Activated T-helper 1 cell treated with anti-CD3 and anti-CD28 coated beads, Interleukin-2, amount 50 U/mL, for 16 hours (primary cell): ENCODE measurements at regions not wholly inside any gene's neighbourhood (a gene's known extent, or its start where the extent isn't known, plus 50 kb on each side); places are given as distances from the start of the nearest gene placed in this dataset.

ENCODE experiments used
- DNase-seq, 2 donors: peaks; one replicate each; pipeline ENCODE4 v3.0.0-alpha.2; 2020; ENCODE audit warnings: low read depth in 1 of 2, low spot score in 1 of 2

GRCh38 chr6:142500250-142500786 is 198.5 kb downstream of the ADGRG6 start:
- no peak for DNase-seq

- DNase-seq = no peak
Measured at GRCh38 chr6:142501795-142502194, 200.0 kb downstream of the ADGRG6 start.

GRCh38 chr6:142507065-142507464 is 205.3 kb downstream of the ADGRG6 start:
- DNase-seq = no peak

GRCh38 chr6:142510211-142510610 is 208.4 kb downstream of the ADGRG6 start:
- no peak for DNase-seq

GRCh38 chr6:142518126-142518525 is 216.3 kb downstream of the ADGRG6 start:
- no peak for DNase-seq

GRCh38 chr6:142518761-142519160 is 217.0 kb downstream of the ADGRG6 start:
- no peak for DNase-seq

- no peak for DNase-seq
Measured at GRCh38 chr6:142521791-142522190, 220.0 kb downstream of the ADGRG6 start.

- no peak for DNase-seq
Measured at GRCh38 chr6:142523515-142524375, 221.9 kb downstream of the ADGRG6 start.

- no peak for DNase-seq
Measured at GRCh38 chr6:142530566-142530965, 228.8 kb downstream of the ADGRG6 start.

- DNase-seq = no peak
Measured at GRCh38 chr6:142531727-142532126, 229.9 kb downstream of the ADGRG6 start.

- no peak for DNase-seq
Measured at GRCh38 chr6:142534076-142534475, 232.3 kb downstream of the ADGRG6 start.

GRCh38 chr6:142534484-142534883 is 232.7 kb downstream of the ADGRG6 start:
- no peak for DNase-seq

GRCh38 chr6:142537612-142538478 is 236.0 kb downstream of the ADGRG6 start:
- no peak for DNase-seq

- DNase-seq = no peak
Measured at GRCh38 chr6:142542704-142543233, 241.0 kb downstream of the ADGRG6 start.

GRCh38 chr6:142543606-142544005 is 241.8 kb downstream of the ADGRG6 start:
- no peak for DNase-seq

GRCh38 chr6:142544199-142544838 is 242.5 kb downstream of the ADGRG6 start:
- DNase-seq = no peak

GRCh38 chr6:142545147-142545546 is 243.3 kb downstream of the ADGRG6 start:
- DNase-seq = no peak

- no peak for DNase-seq
Measured at GRCh38 chr6:142548566-142548965, 246.8 kb downstream of the ADGRG6 start.

- DNase-seq = no peak
Measured at GRCh38 chr6:142550310-142551063, 248.7 kb downstream of the ADGRG6 start.

GRCh38 chr6:142551274-142551811 is 249.5 kb downstream of the ADGRG6 start:
- DNase-seq = no peak
